ENCODE measurements at regions not wholly inside any gene's neighbourhood (a gene's known extent, or its start where the extent isn't known, plus 50 kb on each side); places are given as distances from the start of the nearest gene placed in this dataset.

DNA sequence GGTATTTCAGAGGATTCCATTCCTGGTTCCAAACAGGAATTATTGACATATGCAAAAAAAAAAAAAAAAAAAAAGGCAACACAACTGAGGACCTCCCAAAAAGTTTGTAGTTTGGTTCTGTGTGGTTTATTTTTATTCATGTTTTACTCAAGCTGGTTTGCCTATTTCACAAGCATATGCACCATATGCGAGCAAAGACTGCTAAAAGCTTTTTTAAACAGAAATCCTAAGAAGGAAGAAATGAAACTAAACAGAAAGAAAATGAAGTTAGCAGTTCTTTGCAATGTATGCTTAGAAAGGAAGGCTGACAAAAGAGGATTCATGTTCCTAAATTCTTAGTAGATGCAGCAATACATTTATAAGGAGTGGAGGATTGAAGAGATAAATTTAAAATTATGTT lies 487.6 kb upstream of the FLRT2 start:
- no peak for TF ChIP-seq CTCF (IDR thresholded peaks at IDR 0.05; ENCODE audit: insufficient read depth, missing control alignments)
- DNase-seq (ENCODE audit: insufficient read length, low spot score) (no peak), FAIRE-seq (no peak)

- no peak for TF ChIP-seq CTCF (IDR thresholded peaks at IDR 0.05; ENCODE audit: insufficient read depth, missing control alignments)
- DNase-seq (ENCODE audit: insufficient read length, low spot score) (no peak), FAIRE-seq (no peak)
Measured at GRCh38 chr14:85050180-85050579, 479.8 kb upstream of the FLRT2 start.

GRCh38 chr14:85052646-85053045 lies 477.3 kb upstream of the FLRT2 start:
- no peak for TF ChIP-seq CTCF (IDR thresholded peaks at IDR 0.05; ENCODE audit: insufficient read depth, missing control alignments)
- DNase-seq (ENCODE audit: insufficient read length, low spot score) (no peak), FAIRE-seq (no peak)

- no peak for TF ChIP-seq CTCF (IDR thresholded peaks at IDR 0.05; ENCODE audit: insufficient read depth, missing control alignments)
- FAIRE-seq: no peak
- DNase-seq (ENCODE audit: insufficient read length, low spot score): no peak
Measured at GRCh38 chr14:85054178-85054577, 475.8 kb upstream of the FLRT2 start.

GRCh38 chr14:85056267-85056666 lies 473.7 kb upstream of the FLRT2 start:
- DNase-seq (ENCODE audit: insufficient read length, low spot score) (no peak), FAIRE-seq (no peak)
- no peak for TF ChIP-seq CTCF (IDR thresholded peaks at IDR 0.05; ENCODE audit: insufficient read depth, missing control alignments)

GRCh38 chr14:85057221-85057620 lies 472.7 kb upstream of the FLRT2 start:
- FAIRE-seq (no peak), DNase-seq (ENCODE audit: insufficient read length, low spot score) (no peak)
- no peak for TF ChIP-seq CTCF (IDR thresholded peaks at IDR 0.05; ENCODE audit: insufficient read depth, missing control alignments)

DNA sequence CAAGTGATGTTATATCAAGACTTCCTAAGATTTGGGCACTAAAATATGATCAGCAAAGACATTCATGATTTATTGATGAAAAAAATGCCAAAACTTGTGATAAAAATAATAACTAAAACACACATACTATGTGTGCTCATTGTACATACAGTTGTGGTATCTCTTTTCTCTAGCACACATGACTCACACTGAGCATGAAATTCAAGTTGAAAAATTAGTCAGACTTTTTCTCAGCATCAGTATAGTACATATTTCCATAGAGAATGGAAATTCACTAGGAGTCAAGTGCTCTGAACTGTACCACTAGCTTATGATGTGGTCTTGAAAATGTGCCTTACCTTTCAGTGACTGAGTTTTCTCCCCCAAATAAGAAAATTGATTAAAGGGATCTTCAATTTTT lies 471.8 kb upstream of the FLRT2 start:
- TF ChIP-seq CTCF (IDR thresholded peaks at IDR 0.05; ENCODE audit: insufficient read depth, missing control alignments): no peak
- FAIRE-seq (no peak), DNase-seq (ENCODE audit: insufficient read length, low spot score) (no peak)
